AG10803 (cell line): ENCODE measurements at regions not wholly inside any gene's neighbourhood (a gene's known extent, or its start where the extent isn't known, plus 50 kb on each side); places are given as distances from the start of the nearest gene placed in this dataset.
A peak's percentile ranks its signal among the peaks of the same experiment; 100 is the strongest.
"Not testable (repeated sequence)": the region's sequence is repeated elsewhere in the genome, so short reads cannot be mapped to it uniquely, and the experiment has no call there.

Source experiments
- DNase-seq: peaks from one replicate; pipeline ENCODE4 v3.0.0; 2010; ENCODE audit warnings: low read depth
- H3K4me3 ChIP-seq: 2 replicates; pipeline ENCODE4 v1.5.1; 2011; ENCODE audit warnings: mild to moderate bottlenecking, low read length, control low read depth
- TF ChIP-seq, protein P1 (sequence below): conservative IDR thresholded peaks from 2 replicates; pipeline ENCODE4 v1.5.1; 2011; ENCODE audit warnings: mild to moderate bottlenecking, low read length, control low read depth, inconsistent platforms

- no peak overlapping the region for H3K4me3 ChIP-seq
- TF ChIP-seq, protein P1, sequence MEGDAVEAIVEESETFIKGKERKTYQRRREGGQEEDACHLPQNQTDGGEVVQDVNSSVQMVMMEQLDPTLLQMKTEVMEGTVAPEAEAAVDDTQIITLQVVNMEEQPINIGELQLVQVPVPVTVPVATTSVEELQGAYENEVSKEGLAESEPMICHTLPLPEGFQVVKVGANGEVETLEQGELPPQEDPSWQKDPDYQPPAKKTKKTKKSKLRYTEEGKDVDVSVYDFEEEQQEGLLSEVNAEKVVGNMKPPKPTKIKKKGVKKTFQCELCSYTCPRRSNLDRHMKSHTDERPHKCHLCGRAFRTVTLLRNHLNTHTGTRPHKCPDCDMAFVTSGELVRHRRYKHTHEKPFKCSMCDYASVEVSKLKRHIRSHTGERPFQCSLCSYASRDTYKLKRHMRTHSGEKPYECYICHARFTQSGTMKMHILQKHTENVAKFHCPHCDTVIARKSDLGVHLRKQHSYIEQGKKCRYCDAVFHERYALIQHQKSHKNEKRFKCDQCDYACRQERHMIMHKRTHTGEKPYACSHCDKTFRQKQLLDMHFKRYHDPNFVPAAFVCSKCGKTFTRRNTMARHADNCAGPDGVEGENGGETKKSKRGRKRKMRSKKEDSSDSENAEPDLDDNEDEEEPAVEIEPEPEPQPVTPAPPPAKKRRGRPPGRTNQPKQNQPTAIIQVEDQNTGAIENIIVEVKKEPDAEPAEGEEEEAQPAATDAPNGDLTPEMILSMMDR = no peak
- no peak for DNase-seq
Observed at GRCh38 chr2:47720036-47720435, 62.9 kb upstream of the MSH6 start.

DNA sequence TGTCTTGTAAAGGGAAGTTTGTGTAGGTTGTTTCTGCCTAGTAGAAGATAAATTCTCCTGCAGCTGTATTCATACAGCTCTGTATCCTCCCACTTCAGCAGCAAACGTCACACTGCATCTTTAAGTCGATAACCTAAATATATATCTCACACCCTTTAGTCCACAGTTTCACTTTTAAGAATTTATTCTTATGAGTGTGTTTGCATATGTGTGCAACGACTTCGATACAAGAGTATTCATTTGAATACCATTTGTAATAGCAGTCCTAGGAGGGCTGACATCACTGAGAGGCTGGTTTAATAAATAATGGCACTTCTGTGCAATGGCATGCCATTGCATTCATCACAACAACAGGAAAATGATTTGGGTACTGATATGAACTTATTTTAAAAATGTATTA lies 63.8 kb upstream of the MSH6 start:
- TF ChIP-seq, protein P1 = no peak
- no peak for DNase-seq
- H3K4me3 ChIP-seq = no peak overlapping the region

DNA sequence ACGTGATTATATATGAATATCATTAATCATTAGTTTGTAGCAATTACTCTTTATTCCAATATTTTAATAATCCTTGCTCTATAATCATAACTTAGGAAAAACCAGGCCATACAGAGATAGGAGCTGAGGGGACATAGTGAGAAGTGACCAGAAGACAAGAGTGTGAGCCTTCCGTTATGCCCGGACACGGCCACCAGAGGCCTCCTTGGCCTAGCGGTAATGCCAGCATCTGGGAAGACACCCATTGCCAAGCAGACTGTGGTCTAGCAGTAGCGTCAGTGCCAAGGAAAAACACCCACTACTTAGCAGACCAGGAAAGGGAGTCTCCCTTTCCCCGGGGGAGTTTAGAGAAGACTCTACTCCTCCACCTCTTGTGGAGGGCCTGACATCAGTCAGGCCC lies 66.6 kb upstream of the MSH6 start:
- TF ChIP-seq, protein P1 = 0 out of 2 replicates have a peak, but pooled peaks have one; percentile 1
- DNase-seq, H3K4me3 ChIP-seq: not testable (repeated sequence)

DNA sequence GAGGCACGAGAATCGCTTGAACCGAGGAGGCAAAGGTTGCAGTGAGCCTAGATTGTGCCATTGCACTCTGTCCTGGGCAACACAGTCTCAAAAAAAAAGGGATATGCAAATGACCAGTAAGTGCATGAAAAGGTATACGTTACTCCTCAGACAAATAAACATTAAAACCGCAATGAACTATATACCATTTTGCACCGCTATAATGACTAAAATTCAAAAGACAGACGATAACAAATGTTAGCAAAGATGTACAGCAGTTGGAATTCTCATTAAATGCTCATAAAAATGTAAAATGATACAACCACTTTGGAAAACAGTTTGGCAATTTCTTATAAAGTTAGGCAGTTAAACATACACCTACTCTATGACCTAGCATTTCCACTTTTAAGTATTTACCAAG lies 67.4 kb upstream of the MSH6 start:
- DNase-seq = no peak
- TF ChIP-seq, protein P1 = no peak
- no peak overlapping the region for H3K4me3 ChIP-seq

DNA sequence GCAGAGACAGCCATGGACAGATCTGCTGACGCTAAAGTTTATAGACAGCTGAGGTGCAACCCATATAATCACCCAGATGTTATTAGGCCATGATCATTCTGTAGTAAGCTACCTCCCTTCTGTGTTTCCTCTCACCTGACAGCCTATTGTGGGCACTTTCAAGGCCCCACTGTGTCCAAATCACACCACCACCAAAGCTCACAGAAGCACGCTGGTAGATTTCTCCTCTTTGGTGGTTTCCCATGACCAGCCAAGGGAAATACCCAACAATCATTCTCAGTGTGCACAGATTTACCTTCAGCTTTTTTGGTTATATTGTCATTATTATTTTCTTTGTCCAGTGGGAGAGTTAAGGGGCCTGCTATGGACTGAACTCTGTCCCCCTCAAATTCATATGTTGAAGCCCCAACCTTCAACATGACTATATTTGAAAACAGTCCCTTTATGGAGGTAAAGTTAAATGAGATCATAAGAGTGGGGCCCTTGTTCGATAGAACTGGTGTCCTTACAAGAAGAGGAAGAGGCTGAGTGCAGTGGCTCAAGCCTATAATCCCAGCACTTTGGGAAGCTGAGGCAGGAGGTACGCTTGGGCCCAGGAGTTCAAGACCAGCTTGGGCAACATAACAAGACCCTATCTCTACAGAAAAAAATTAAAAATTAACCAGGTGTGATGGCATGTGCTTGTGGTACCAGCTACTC lies 74.0 kb upstream of the MSH6 start:
- no peak overlapping the region for H3K4me3 ChIP-seq
- DNase-seq = no peak
- TF ChIP-seq, protein P1 = no peak

GRCh38 chr2:47704287-47704686 lies 78.7 kb upstream of the MSH6 start:
- TF ChIP-seq, protein P1 = no peak
- DNase-seq = peak; percentile 17
- H3K4me3 ChIP-seq = no peak overlapping the region

DNA sequence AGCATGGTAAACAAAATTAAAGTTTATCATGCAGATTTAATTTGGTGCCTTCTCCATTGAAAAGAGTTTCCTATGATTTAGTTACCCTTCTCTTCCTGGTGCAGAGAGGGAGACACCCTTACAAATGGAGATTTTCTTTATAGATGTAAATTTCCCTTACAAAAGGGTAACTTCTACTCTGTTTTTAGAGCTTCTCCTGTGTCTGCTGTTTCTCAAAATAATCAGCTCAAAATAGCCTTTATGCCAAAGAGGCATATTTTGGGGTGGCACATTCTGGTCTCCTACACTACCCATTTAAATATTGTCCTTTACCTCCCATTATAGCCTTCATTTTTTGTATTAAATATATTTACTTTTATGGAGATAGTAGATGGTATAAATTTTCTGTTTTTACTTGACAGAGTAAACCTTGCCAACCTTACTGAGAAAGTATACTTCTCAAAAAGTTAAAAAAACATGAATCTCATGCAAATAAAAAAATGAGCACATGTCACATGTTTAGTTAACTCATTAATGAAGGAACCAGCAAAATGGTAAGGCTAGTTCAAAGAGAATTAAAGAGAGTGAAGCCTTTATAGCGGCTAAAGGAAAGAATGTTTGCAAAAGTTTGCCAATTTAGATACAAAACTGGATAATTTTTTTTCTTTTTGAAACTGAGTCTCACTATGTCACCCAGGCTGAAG lies 83.3 kb upstream of the MSH6 start:
- TF ChIP-seq, protein P1 = no peak
- H3K4me3 ChIP-seq = no peak overlapping the region
- DNase-seq = no peak

DNA sequence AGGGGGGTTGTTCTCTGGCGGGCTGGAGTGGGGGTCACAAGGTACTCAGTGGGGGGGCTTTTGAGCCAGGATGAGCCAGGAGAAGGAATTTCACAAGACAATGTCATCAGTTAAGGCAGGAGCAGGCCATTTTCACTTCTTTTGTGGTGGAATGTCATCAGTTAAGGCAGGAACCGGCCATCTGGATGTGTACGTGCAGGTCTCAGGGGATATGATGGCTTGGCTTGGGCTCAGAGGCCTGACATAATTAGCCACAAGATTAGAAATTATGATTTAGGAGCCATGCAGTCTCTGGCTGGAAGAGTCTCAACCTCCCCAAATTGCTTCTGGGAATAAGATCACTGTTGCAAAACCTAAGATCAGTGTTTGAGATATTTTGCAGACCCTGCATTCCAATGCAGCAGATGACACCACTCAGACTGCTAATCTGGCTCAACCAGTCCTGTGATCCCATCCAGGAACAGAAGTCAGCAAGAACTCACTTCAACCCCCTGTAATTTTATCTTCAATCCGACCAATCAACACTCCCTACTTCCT lies 84.4 kb upstream of the MSH6 start:
- not testable (repeated sequence) for H3K4me3 ChIP-seq

DNA sequence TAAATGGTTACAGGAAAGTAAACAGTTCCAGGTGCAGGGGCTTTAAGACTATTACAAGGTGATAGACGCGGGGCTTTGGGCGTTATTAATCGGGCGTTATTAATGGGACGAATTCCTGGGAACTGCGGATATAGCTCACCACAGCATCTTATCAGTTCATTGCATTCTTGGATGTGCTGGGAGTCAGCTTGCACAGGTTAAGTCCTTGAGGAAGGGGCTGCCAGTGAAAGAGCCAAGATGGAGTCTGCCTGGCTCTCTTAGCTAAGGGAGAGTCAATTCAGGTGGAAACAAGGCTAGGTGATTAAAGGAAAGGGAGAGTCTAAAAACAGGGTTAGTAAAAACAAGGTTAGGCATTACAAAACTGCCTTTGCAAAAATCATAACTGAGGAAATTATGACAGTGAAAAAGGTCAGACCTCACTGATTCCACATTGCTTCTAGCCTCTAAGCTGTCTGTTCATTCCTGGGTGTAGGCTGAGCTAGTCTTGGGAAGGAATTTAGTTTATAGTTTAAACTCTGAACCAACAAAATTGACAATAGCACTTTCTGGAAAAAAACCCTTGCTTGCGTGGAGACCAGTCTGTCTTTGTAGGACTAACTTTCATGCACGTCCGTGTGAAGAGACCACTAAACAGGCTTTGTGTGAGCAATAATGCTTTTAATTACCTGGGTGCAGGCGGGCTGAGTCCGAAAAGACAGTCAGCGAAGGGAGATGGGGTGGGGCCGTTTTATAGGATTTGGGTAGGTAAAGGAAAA lies 85.1 kb upstream of the MSH6 start:
- H3K4me3 ChIP-seq, DNase-seq: not testable (repeated sequence)

More for the DNA sequence above, 84.4 kb upstream of the MSH6 start:
- DNase-seq = peak; percentile 51
